ENCODE measurements at regions not wholly inside any gene's neighbourhood (a gene's known extent, or its start where the extent isn't known, plus 50 kb on each side); places are given as distances from the start of the nearest gene placed in this dataset.
"Not testable (repeated sequence)": the region's sequence is repeated elsewhere in the genome, so short reads cannot be mapped to it uniquely, and the experiment has no call there.

- no peak overlapping the region for H3K27ac ChIP-seq
- no peaks in the 10 kb centered on the region for H3K27me3 ChIP-seq
- H3K4me3 ChIP-seq = no peak overlapping the region
- DNase-seq = no peak
- H3K9me3 ChIP-seq = no peaks in the 10 kb centered on the region
- TF ChIP-seq POLR2A (IDR thresholded peaks at IDR 0.05) = no peak
- no peak for TF ChIP-seq CTCF (IDR thresholded peaks at IDR 0.05)
- H3K4me1 ChIP-seq = no peaks in the 10 kb centered on the region
- H3K36me3 ChIP-seq = no peaks in the 10 kb centered on the region
- intact Hi-C loops (cut with DNase I; ENCODE audit: low total_unique reads) = no loop called here
These were observed 90.9 kb upstream of the BANK1 start for GRCh38 chr4:101699441-101700124.

GRCh38 chr4:101697266-101697665 is 93.3 kb upstream of the BANK1 start:
- no peak overlapping the region for H3K27ac ChIP-seq
- intact Hi-C loops (cut with DNase I; ENCODE audit: low total_unique reads) = no loop called here
- no peaks in the 10 kb centered on the region for H3K36me3 ChIP-seq
- H3K9me3 ChIP-seq = no peaks in the 10 kb centered on the region
- TF ChIP-seq POLR2A (IDR thresholded peaks at IDR 0.05) (no peak), CTCF (IDR thresholded peaks at IDR 0.05) (no peak)
- no peak overlapping the region for H3K4me3 ChIP-seq
- H3K27me3 ChIP-seq = no peaks in the 10 kb centered on the region
- H3K4me1 ChIP-seq = no peaks in the 10 kb centered on the region
- DNase-seq = no peak

GRCh38 chr4:101696276-101697010 is 94.1 kb upstream of the BANK1 start:
- no peaks in the 10 kb centered on the region for H3K9me3 ChIP-seq
- no peak for TF ChIP-seq CTCF (IDR thresholded peaks at IDR 0.05)
- no peak for TF ChIP-seq POLR2A (IDR thresholded peaks at IDR 0.05)
- no peak for DNase-seq
- no peaks in the 10 kb centered on the region for H3K27me3 ChIP-seq
- H3K36me3 ChIP-seq = no peaks in the 10 kb centered on the region
- no peaks in the 10 kb centered on the region for H3K4me1 ChIP-seq
- intact Hi-C loops (cut with DNase I; ENCODE audit: low total_unique reads) = no loop called here
- no peak overlapping the region for H3K27ac ChIP-seq
- no peak overlapping the region for H3K4me3 ChIP-seq

- Histone ChIP-seq H3K27me3 (no peaks in the 10 kb centered on the region), H3K27ac (no peak overlapping the region), H3K4me3 (no peak overlapping the region), H3K36me3 (no peaks in the 10 kb centered on the region), H3K4me1 (no peaks in the 10 kb centered on the region), H3K9me3 (no peaks in the 10 kb centered on the region)
- intact Hi-C loops (cut with DNase I; ENCODE audit: low total_unique reads) = no loop called here
- DNase-seq = no peak
- TF ChIP-seq POLR2A (IDR thresholded peaks at IDR 0.05) (no peak), CTCF (IDR thresholded peaks at IDR 0.05) (no peak)
These were observed 95.4 kb upstream of the BANK1 start for GRCh38 chr4:101695176-101695575.

- intact Hi-C loops (cut with DNase I; ENCODE audit: low total_unique reads); H3K9me3 ChIP-seq; H3K27me3 ChIP-seq; H3K36me3 ChIP-seq; H3K27ac ChIP-seq; H3K4me1 ChIP-seq; DNase-seq; H3K4me3 ChIP-seq: not testable (repeated sequence)
These were observed 96.1 kb upstream of the BANK1 start for GRCh38 chr4:101694403-101694802.
